GM23248 (cell line): ENCODE measurements at regions not wholly inside any gene's neighbourhood (a gene's known extent, or its start where the extent isn't known, plus 50 kb on each side); places are given as distances from the start of the nearest gene placed in this dataset.

Source experiments
- EZH2 ChIP-seq: fragments of 200-600 bp; sonication (generic); IDR thresholded peaks from 2 replicates; pipeline ENCODE4 v1.6.1; 2018; ENCODE audit warnings: antibody characterized with exemption, mild to moderate bottlenecking; ENCODE audit not compliant: insufficient read depth, poor library complexity, severe bottlenecking
- EZH2phosphoT487 ChIP-seq: fragments of 200-600 bp; sonication (generic); IDR thresholded peaks from 2 replicates; pipeline ENCODE4 v1.6.1; 2018; ENCODE audit warnings: antibody characterized with exemption, moderate library complexity, mild to moderate bottlenecking, low read depth; ENCODE audit not compliant: insufficient read depth

GRCh38 chr18:4831791-4832375 is 365.2 kb downstream of the AKAIN1 start:
- no peak for TF ChIP-seq EZH2phosphoT487
- TF ChIP-seq EZH2 = no peak
